Stimulated activated CD4-positive, alpha-beta T cell treated with anti-CD3 and anti-CD28 coated beads, Interleukin-15, amount 100 ng/mL, for 24 hours (primary cell): ENCODE measurements at regions not wholly inside any gene's neighbourhood (a gene's known extent, or its start where the extent isn't known, plus 50 kb on each side); places are given as distances from the start of the nearest gene placed in this dataset.
"Not testable (repeated sequence)": the region's sequence is repeated elsewhere in the genome, so short reads cannot be mapped to it uniquely, and the experiment has no call there.

ENCODE experiments used
- DNase-seq: peaks from one replicate; pipeline ENCODE4 v3.0.0-alpha.2; 2020

DNA sequence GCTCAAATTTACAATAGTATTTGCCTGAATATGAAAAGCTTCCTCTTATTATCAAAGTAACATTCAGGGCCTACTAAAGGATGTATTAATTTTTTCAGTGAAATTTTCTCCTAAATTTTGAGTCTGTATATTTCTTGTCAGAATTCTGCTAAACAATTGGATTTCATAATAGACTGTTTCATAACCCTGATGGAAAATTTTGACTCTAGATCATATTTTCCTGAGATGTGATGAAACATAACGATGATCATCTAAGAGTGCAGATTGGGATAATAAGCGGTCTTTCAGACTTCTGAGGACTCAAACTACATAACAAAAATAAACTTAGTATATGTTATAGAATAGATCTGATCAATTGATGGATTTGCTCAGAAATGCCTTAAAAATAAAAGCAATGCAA lies 574.5 kb upstream of the TBL1XR1 start:
- no peak for DNase-seq

GRCh38 chr3:177772908-177773557 lies 575.8 kb upstream of the TBL1XR1 start:
- no peak for DNase-seq

- no peak for DNase-seq
These were observed 576.4 kb upstream of the TBL1XR1 start for GRCh38 chr3:177773717-177774116.

GRCh38 chr3:177776661-177777101 lies 579.4 kb upstream of the TBL1XR1 start:
- no peak for DNase-seq

GRCh38 chr3:177777699-177778098 lies 580.4 kb upstream of the TBL1XR1 start:
- peak; percentile 59 for DNase-seq

GRCh38 chr3:177778633-177779032 lies 581.4 kb upstream of the TBL1XR1 start:
- no peak for DNase-seq

GRCh38 chr3:177781686-177782161 lies 584.4 kb upstream of the TBL1XR1 start:
- no peak for DNase-seq

DNA sequence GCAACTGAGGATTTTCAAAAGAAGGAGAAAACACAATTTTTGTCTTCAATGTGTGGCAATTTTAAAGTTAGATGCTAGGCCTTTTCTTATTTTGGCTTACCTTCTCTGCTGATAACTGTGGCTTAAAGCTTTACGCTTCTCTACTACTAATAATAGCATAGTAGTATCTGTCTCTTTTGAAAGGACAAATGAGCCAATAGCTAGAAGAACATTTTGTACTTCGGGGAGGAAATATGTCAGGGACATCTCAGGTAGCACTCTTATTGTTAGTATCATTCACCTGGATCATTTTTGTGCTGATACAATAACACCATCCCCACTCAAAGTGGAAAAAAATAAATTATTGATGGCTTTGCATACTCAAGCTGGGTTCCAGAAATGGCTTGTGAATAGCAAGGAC lies 586.1 kb upstream of the TBL1XR1 start:
- no peak for DNase-seq

DNA sequence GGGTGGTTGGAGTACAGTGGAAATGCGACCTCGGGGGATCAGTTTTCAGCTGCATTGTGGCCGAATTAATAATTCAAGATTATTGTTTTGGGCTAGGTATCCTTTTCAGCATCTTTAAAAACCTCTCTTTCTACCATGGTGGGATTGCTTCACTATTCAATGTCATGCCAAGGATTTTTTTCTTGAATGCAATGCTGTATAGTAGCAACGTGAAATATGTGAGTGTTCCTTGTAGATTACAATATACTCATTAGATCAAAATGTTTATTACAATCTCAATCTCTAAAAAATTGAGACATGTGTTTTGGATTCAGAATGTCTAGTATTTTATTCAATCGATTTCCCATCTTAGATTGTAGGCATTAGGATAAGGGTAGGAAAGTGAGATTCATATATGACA lies 586.5 kb upstream of the TBL1XR1 start:
- no peak for DNase-seq

GRCh38 chr3:177787279-177788041 lies 590.2 kb upstream of the TBL1XR1 start:
- peak; percentile 23 for DNase-seq

- DNase-seq, result no peak
These were observed 592.2 kb upstream of the TBL1XR1 start for GRCh38 chr3:177789500-177789899.

DNA sequence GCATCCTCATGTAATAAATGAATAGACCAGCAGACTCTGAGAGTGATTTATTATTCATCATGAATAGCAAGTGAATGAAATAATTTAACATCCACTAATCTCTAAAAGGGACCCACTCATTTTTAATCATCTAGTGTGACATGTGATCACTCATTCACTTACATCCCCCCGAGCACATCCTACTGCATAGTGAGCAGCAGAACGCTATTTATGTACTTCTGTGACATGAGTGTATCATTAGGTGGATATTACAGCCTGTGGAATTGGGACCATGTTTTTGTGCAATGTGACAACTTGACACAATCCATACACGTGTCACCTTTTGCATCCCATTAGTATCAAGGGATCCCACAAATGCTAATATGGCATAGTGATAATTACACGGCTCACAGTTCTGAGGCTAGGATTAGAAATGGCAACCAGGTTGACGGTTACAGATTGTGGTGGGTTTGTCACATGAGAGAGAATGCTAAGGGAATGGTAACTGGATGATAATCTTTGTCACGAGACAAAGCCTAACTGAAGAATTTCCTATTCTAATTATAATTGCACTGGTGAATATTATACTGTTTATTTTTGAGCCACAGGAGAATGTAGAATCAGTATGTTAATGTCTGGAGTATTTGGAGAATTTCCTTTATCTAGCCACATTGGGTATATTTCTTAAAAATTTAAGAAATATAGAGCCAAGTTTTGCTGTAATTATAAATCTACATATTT lies 595.2 kb upstream of the TBL1XR1 start:
- DNase-seq, result no peak

- no peak for DNase-seq
These were observed 596.2 kb upstream of the TBL1XR1 start for GRCh38 chr3:177793451-177793850.

DNA sequence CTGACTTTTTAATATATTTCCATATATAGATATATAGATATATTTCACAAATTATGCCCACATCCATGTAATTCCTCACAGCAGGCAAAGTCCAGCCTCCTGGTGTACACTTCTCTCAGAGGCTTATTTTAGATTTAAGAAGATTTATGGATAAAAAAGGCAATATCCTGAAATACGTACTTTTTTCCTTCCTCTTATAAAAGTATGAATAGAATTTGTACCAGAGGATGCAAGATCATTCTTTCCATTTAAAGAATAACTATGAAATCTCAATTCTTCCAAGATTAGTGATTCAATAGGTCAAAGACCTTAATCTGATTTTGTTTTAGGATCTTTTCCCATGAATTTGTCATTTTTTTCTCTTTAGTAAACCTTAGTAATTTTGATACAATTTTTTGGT lies 597.9 kb upstream of the TBL1XR1 start:
- no peak for DNase-seq

- no peak for DNase-seq
These were observed 598.6 kb upstream of the TBL1XR1 start for GRCh38 chr3:177795859-177796258.

DNA sequence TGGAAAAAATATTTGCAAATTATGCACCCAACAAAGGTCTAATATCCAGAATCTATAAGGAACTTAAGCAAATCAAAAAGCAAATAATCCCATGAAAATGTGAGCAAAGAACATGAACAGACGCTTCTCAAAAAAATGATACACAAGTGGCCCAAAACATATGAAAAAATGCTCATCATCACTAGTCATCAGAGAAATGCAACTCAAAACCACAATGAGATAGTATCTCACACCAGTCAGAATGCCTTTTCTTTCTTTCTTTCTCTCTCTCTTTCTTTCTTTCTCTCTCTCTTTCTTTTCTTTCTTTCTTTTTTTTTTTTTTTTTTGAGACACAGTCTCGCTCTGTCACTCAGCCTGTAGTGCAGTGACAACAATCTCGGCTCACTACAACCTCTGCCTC lies 602.9 kb upstream of the TBL1XR1 start:
- DNase-seq, result not testable (repeated sequence)

DNA sequence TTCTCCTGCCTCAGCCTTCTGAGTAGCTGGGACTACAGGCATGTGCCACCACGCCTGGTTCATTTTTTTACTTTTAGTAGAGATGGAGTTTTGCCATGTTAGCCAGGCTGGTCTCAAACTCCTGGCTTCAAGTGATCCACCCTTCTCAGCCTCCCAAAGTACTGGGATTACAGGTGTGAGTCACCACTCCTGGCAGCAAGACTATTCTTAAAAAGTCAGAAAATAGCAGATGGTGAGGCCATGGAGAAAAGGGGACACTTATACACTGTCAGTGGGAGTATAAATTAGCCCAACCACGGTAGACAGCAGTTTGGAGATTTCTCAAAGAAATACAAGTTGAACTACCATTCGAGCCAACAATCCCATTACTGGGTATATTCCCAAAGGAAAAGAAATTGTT lies 603.3 kb upstream of the TBL1XR1 start:
- no peak for DNase-seq

- no peak for DNase-seq
These were observed 605.0 kb upstream of the TBL1XR1 start for GRCh38 chr3:177802151-177802900.

- no peak for DNase-seq
These were observed 606.2 kb upstream of the TBL1XR1 start for GRCh38 chr3:177803500-177803899.

- no peak for DNase-seq
These were observed 606.8 kb upstream of the TBL1XR1 start for GRCh38 chr3:177804032-177804431.

GRCh38 chr3:177804646-177805045 lies 607.4 kb upstream of the TBL1XR1 start:
- DNase-seq, result no peak

- DNase-seq, result no peak
These were observed 610.0 kb upstream of the TBL1XR1 start for GRCh38 chr3:177807150-177807875.
